Gastrocnemius medialis (tissue), 4 donors: ENCODE measurements at regions not wholly inside any gene's neighbourhood (a gene's known extent, or its start where the extent isn't known, plus 50 kb on each side); places are given as distances from the start of the nearest gene placed in this dataset.

ENCODE experiments used
- CTCF ChIP-seq, 5 experiments: fragments of 450-650 bp in 3 of 5; fragments of 200-600 bp in 2 of 5; sonication (generic) in 2 of 5; IDR thresholded peaks in 4 of 5; conservative IDR thresholded peaks in 1 of 5; 1 replicate in 4 of 5; 2 replicates in 1 of 5; pipeline ENCODE4 v1.5.1; 2016 to 2019; ENCODE audit warnings: antibody characterized with exemption in 5 of 5, mild to moderate bottlenecking in 3 of 5, moderate library complexity in 3 of 5
- POLR2A ChIP-seq, 2 donors: fragments of 450-650 bp; IDR thresholded peaks; one replicate each; pipeline ENCODE4 v1.6.1; 2017; ENCODE audit warnings: antibody characterized with exemption in 2 of 2, mild to moderate bottlenecking in 2 of 2, moderate library complexity in 2 of 2

GRCh38 chr2:150705767-150706166, 218.3 kb upstream of the RND3 start:
- TF ChIP-seq CTCF (IDR thresholded peaks at IDR 0.05 in 4 of 5, conservative IDR thresholded peaks at IDR 0.05 in 1 of 5), result no peak
- no peak for TF ChIP-seq POLR2A (IDR thresholded peaks at IDR 0.05)
